D341Med (cell line): ENCODE measurements at regions not wholly inside any gene's neighbourhood (a gene's known extent, or its start where the extent isn't known, plus 50 kb on each side); places are given as distances from the start of the nearest gene placed in this dataset.

Experiments
- DNase-seq: peaks from one replicate; pipeline ENCODE4 v3.0.0; 2012; ENCODE audit warnings: low spot score

DNA sequence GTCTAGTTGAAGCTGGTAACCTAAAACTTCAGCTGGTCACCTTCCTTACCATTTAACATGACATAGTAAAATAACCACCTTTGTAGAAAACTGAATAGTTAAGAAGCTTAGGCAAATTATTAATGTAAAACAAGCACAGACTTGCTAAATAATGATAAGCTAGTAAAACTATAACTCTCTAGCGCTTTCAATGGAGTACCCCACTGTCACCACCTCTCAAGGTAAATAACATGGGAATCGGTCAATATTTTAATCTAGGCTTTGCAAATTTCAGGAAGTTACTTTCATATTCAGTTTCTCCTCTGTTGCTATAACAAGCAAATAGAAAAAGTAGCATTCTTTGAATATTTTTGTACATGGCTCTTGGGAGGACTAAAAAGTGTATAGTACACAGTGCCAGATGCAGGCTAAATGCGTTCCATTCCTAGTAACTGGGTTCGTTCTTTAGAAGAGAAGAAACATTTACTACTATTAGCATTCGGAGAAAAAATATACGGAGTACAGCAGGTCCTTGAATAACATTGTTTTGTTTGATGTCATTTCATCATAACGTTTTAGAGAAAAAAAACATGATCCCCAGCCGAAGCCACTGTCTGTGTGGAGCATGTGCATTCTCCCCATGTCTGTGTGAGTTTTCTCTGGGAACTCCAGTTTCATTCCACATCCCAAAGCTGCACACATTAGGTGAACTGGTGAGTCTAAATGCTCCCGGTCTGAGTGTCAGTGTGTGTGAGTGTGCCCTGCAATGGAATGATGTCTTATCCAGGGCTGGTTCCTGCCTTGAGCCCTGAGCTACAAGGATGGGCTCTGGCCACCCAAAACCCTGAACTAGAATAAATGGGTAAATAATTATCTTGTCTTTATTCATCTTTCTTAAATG lies 52.5 kb downstream of the EPRS1 start:
- DNase-seq = no peak

DNA sequence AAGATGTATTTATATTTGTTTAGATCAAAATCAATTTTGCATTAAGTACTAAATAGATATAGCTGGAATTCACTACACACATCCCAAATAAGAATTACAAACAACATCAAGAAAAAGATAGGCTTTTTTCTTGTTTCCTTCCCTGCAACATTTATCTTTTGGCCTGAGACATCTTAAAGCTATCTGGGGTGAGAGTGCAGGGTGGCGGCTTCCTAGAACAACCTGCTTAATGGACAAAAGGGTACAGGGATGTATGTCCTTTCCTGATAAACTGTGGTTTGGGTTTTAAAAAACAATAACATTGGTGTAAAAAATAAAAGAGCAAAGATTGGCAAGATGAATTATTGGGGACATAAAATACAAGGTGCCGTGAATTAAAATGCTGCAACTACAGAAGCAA lies 54.4 kb downstream of the EPRS1 start:
- no peak for DNase-seq

DNA sequence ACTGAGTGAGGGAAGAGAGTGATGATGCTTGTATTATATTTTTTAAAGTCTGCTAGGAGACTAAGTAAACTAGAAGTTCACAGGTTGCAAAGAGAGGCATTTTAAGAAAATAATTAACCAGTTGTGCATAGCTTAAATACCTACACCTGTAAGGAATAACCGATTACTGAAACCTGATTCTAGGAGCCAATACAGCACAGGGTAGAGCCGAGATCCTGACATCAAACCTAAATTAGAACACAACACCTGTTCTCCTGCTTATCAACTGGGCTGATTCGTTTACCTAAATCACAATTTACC lies 54.8 kb downstream of the EPRS1 start:
- no peak for DNase-seq

DNA sequence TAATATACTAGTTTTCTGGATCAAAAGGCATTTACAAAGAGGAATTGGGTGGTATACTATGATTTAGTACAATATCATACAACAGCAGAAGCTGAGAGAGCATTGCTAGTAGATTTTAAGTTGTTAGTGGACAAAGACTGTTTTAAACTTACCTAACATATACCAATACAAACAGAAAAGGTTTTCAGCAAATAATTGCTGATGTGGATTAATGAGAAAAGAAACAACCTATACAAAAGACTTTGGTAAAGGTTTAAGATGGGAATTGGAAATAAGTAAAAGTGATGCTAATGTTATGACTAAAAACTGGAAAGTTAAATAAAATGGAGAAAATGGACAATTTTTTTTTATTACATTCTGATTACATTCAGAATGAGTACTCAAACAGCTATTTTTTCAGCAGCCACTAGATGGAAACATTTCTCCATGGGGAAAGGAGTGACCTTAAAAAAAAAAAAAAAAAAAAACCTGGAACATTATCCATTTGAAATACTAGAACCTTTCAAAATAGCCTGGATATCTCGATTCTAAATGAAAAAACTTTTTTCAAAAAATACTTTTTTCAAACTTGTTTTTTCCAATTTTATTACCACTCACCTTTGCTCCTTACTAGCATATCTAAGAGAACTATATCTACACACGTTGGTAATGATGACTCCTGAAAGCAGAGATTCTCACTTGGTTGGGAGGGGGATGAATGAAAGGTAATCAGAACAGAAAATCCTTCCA lies 55.4 kb downstream of the EPRS1 start:
- peak; percentile 36 for DNase-seq

DNA sequence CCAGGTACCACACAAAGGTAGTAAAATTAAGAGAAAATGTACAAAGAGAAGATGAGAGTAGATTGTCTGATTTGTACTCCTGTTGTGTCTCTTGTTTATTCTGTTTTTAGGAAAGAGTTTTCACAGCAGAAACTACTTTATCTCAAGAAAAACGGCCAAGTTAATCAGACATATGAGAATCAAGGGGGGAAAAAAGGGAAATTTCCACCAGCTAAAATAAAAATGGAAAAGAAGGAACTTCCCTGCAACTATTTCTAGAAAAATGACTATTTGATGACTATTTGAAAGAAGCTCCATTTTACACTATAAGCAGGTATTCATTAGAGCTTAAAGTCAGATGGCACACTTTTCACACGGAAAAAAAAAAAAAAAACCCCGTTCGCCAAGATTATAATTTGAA lies 56.5 kb downstream of the EPRS1 start:
- DNase-seq = no peak

DNA sequence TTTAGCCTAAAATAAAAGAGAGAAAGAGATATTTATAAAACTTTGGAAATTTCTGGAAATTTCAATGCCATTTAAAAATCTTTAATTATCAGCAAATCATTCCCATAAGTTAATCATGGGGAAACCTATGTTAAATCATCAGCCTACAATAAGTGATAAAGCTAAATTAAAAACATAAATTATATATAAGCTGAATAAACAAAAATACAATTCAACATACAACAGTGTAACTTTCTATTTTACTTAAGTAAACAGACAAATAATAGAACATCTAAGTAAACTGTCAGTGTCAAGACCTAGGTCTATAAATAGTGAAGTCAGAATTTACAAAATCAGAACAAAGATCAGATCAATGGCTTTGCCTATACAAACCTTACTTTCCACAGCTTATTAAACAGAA lies 57.5 kb downstream of the EPRS1 start:
- DNase-seq = no peak

DNA sequence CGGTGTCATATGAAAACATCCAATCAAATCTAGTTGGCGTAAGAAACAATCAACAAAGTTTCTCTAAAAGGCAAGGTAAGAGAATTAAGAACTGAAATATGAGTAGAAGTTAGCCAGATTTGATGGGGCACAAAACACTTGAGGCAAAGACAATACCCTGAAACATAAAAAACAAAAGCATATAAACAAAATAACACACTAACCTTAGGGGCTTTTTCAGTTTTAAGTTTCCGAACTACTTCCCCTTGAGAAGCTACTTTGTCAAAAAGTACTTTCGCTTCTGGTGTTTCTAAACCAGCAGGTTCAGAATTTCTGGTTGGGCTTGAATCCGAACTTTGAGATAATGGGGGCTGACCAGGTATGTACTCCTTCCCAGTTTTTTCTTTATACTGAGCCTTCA lies 57.9 kb downstream of the EPRS1 start:
- no peak for DNase-seq

DNA sequence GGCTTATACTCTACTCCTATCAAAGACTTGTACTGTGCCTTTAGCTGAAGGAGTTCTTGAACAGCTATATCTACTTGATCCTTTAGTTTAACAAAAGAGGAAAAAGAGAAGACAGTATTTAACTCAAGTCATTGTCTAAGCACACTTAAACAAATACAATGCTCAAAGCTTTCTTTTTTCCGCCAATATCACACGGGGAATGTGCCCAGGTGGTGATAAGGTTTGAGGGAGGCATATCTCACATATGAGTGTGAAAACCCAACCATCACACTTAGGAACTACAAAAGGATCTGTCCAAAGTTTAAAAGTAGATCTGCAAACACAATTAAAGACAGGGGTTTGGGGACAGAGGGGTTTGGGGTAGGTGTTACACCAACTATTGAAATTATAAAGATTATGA lies 59.0 kb upstream of the SLC30A10 start:
- no peak for DNase-seq

DNA sequence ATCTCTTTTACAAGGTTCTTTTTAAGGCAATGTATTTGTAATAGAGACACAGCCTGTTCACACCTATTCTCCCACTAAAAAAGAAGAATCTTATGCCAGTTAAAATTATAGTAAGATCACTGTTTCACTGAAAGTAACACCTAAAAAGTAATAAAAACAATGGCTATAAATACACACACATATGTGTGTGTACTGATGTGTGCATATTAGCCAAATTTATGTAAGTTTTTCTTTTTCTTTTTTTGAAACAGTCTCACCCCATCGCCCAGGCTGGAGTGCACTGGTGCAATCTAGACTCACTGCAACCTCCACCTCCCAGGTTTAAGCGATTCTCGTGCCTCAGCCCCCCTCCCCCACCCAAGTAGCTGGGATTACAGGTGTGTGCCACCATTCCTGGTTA lies 56.8 kb upstream of the SLC30A10 start:
- no peak for DNase-seq
